ENCODE measurements at regions not wholly inside any gene's neighbourhood (a gene's known extent, or its start where the extent isn't known, plus 50 kb on each side); places are given as distances from the start of the nearest gene placed in this dataset.

GRCh38 chr5:5804478-5805233 lies 382.2 kb downstream of the ICE1 start:
- TF ChIP-seq, protein P1, sequence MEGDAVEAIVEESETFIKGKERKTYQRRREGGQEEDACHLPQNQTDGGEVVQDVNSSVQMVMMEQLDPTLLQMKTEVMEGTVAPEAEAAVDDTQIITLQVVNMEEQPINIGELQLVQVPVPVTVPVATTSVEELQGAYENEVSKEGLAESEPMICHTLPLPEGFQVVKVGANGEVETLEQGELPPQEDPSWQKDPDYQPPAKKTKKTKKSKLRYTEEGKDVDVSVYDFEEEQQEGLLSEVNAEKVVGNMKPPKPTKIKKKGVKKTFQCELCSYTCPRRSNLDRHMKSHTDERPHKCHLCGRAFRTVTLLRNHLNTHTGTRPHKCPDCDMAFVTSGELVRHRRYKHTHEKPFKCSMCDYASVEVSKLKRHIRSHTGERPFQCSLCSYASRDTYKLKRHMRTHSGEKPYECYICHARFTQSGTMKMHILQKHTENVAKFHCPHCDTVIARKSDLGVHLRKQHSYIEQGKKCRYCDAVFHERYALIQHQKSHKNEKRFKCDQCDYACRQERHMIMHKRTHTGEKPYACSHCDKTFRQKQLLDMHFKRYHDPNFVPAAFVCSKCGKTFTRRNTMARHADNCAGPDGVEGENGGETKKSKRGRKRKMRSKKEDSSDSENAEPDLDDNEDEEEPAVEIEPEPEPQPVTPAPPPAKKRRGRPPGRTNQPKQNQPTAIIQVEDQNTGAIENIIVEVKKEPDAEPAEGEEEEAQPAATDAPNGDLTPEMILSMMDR (IDR thresholded peaks at IDR 0.05), result no peak
- no peak for TF ChIP-seq POLR2A (IDR thresholded peaks at IDR 0.05)
